ENCODE measurements at regions not wholly inside any gene's neighbourhood (a gene's known extent, or its start where the extent isn't known, plus 50 kb on each side); places are given as distances from the start of the nearest gene placed in this dataset.
"Not testable (repeated sequence)": the region's sequence is repeated elsewhere in the genome, so short reads cannot be mapped to it uniquely, and the experiment has no call there.

DNA sequence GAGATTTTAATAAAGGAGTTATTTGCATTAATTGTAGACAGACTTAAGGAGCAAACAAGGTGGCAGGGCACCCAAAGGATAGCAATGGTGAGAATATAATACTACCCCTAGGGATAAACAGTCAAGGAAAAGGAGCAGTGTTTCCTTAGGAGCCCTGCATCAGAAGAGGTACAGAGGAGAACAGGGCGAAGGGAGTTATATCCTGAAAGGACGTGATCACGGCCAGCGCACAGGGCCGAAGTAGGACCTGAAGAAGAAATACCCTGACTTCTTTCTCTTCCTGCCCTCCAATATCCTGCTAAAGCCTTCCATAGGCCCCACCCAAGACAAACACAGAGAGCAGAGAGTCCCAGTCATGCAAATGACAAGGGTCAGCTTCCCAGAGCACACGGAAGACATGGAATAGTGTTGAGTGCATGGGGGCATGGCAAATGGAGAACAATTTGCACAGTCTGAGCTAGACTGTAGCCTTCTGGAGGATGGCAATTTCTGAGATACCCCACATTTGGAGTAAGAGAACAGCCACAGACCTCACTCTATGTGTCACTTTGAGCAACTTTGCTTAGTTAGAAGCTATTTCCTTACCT, 188.2 kb downstream of the ZNF92 start:
- TF ChIP-seq FOXM1 (IDR thresholded peaks at IDR 0.05; ENCODE audit: borderline replicate concordance); ZNF384 (IDR thresholded peaks at IDR 0.05); CTBP1 (IDR thresholded peaks at IDR 0.05; ENCODE audit: borderline replicate concordance); BHLHE40 (IDR thresholded peaks at IDR 0.05; ENCODE audit: borderline replicate concordance); ELF4 (IDR thresholded peaks at IDR 0.05); SP1 (IDR thresholded peaks at IDR 0.05); SUZ12 (IDR thresholded peaks at IDR 0.05); FOXK2 (IDR thresholded peaks at IDR 0.05); HDGF (IDR thresholded peaks at IDR 0.05; ENCODE audit: borderline replicate concordance); L3MBTL2 (conservative IDR thresholded peaks at IDR 0.05); TARDBP (IDR thresholded peaks at IDR 0.05); FOXA1 (IDR thresholded peaks at IDR 0.05): not testable (repeated sequence)
- TF ChIP-seq, protein P1, sequence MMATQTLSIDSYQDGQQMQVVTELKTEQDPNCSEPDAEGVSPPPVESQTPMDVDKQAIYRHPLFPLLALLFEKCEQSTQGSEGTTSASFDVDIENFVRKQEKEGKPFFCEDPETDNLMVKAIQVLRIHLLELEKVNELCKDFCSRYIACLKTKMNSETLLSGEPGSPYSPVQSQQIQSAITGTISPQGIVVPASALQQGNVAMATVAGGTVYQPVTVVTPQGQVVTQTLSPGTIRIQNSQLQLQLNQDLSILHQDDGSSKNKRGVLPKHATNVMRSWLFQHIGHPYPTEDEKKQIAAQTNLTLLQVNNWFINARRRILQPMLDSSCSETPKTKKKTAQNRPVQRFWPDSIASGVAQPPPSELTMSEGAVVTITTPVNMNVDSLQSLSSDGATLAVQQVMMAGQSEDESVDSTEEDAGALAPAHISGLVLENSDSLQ (IDR thresholded peaks at IDR 0.05), result not testable (repeated sequence)

All from HEK293T (cell line).